Ishikawa (cell line): ENCODE measurements at regions not wholly inside any gene's neighbourhood (a gene's known extent, or its start where the extent isn't known, plus 50 kb on each side); places are given as distances from the start of the nearest gene placed in this dataset.

Experiments used
- CEBPB ChIP-seq: IDR thresholded peaks from 2 replicates; pipeline ENCODE4 v1.6.1; 2012
- CREB1 ChIP-seq: IDR thresholded peaks from 2 replicates; pipeline ENCODE4 v1.6.1; 2012; ENCODE audit warnings: low read depth
- EP300 ChIP-seq: IDR thresholded peaks from 2 replicates; pipeline ENCODE4 v1.6.1; 2012; ENCODE audit warnings: borderline replicate concordance
- TCF12 ChIP-seq: IDR thresholded peaks from 2 replicates; pipeline ENCODE4 v1.6.1; 2012; ENCODE audit warnings: low read depth
- YY1 ChIP-seq: IDR thresholded peaks from 2 replicates; pipeline ENCODE4 v1.6.1; 2012; ENCODE audit warnings: low read depth
- TF ChIP-seq, protein P1 (sequence below): IDR thresholded peaks from 2 replicates; pipeline ENCODE4 v1.6.1; 2012; ENCODE audit warnings: low read depth, mild to moderate bottlenecking
- TF ChIP-seq, protein P2 (sequence below): IDR thresholded peaks from 2 replicates; pipeline ENCODE4 v1.6.1; 2012

DNA sequence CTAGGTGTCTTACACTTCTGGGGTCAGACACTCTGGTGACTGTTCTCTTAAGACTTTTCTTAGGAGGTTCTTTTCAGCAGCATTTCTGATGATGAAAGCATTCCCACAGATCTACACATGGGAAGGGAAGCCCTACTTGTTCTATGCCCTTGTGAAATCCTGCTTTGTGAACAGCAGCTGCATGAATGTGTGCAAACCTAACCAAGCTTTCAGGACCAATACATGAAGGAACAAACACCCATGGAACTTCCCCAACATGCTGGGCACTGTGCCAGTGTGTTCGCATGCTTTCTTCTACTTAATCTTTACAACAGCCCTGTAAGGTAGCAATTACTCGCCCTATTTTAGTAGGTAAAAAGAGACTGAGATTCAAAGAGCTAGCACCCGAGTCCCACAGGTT is 439.9 kb upstream of the KLF4 start:
- no peak for TF ChIP-seq CREB1
- no peak for TF ChIP-seq CEBPB
- TF ChIP-seq YY1 = no peak
- TF ChIP-seq, protein P1, sequence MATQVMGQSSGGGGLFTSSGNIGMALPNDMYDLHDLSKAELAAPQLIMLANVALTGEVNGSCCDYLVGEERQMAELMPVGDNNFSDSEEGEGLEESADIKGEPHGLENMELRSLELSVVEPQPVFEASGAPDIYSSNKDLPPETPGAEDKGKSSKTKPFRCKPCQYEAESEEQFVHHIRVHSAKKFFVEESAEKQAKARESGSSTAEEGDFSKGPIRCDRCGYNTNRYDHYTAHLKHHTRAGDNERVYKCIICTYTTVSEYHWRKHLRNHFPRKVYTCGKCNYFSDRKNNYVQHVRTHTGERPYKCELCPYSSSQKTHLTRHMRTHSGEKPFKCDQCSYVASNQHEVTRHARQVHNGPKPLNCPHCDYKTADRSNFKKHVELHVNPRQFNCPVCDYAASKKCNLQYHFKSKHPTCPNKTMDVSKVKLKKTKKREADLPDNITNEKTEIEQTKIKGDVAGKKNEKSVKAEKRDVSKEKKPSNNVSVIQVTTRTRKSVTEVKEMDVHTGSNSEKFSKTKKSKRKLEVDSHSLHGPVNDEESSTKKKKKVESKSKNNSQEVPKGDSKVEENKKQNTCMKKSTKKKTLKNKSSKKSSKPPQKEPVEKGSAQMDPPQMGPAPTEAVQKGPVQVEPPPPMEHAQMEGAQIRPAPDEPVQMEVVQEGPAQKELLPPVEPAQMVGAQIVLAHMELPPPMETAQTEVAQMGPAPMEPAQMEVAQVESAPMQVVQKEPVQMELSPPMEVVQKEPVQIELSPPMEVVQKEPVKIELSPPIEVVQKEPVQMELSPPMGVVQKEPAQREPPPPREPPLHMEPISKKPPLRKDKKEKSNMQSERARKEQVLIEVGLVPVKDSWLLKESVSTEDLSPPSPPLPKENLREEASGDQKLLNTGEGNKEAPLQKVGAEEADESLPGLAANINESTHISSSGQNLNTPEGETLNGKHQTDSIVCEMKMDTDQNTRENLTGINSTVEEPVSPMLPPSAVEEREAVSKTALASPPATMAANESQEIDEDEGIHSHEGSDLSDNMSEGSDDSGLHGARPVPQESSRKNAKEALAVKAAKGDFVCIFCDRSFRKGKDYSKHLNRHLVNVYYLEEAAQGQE = no peak
- TF ChIP-seq, protein P2, sequence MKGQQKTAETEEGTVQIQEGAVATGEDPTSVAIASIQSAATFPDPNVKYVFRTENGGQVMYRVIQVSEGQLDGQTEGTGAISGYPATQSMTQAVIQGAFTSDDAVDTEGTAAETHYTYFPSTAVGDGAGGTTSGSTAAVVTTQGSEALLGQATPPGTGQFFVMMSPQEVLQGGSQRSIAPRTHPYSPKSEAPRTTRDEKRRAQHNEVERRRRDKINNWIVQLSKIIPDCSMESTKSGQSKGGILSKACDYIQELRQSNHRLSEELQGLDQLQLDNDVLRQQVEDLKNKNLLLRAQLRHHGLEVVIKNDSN = no peak
- no peak for TF ChIP-seq TCF12
- no peak for TF ChIP-seq EP300
